Ovary (tissue), 3 donors: ENCODE measurements at regions not wholly inside any gene's neighbourhood (a gene's known extent, or its start where the extent isn't known, plus 50 kb on each side); places are given as distances from the start of the nearest gene placed in this dataset.

ENCODE experiments used
- CTCF ChIP-seq, 3 donors: fragments of 450-650 bp in 2 of 3; fragments of 200-600 bp in 1 of 3; IDR thresholded peaks; one replicate each; pipeline versions ENCODE4 v1.5.1 to v1.8.0; 2016 to 2022; ENCODE audit warnings: antibody characterized with exemption in 3 of 3, mild to moderate bottlenecking in 1 of 3
- EP300 ChIP-seq: sonication (generic); formaldehyde crosslinking; IDR thresholded peaks from one replicate; pipeline ENCODE4 v1.6.1; 2017; ENCODE audit warnings: antibody characterized with exemption
- POLR2A ChIP-seq: fragments of 450-650 bp; IDR thresholded peaks from one replicate; pipeline ENCODE4 v1.6.1; 2017; ENCODE audit warnings: antibody characterized with exemption, mild to moderate bottlenecking, moderate library complexity
- donor health status: DM: no; HTN: no; CAD: no.

- TF ChIP-seq CTCF (IDR thresholded peaks at IDR 0.05) (no peak), EP300 (no peak), POLR2A (no peak)
Measured at GRCh38 chr20:48040051-48040450, 254.8 kb upstream of the SULF2 start.
